H9 (cell line): ENCODE measurements at regions not wholly inside any gene's neighbourhood (a gene's known extent, or its start where the extent isn't known, plus 50 kb on each side); places are given as distances from the start of the nearest gene placed in this dataset.

Experiments
- DNase-seq: peaks from one replicate; pipeline ENCODE4 v3.0.0-alpha.2; 2017
- H2AFZ ChIP-seq: one replicate; pipeline ENCODE4 v1.6.1; 2013; ENCODE audit warnings: mild to moderate bottlenecking, low read length, control low read depth, moderate library complexity
- H2AK5ac ChIP-seq: 2 replicates; pipeline ENCODE4 v1.6.1; 2013; ENCODE audit warnings: low read length, control low read depth, mixed read lengths; ENCODE audit not compliant: insufficient read length
- H2BK120ac ChIP-seq: one replicate; pipeline ENCODE4 v1.6.1; 2013; ENCODE audit warnings: low read depth, mild to moderate bottlenecking, low read length, control low read depth, inconsistent platforms; ENCODE audit not compliant: poor library complexity, severe bottlenecking
- H2BK12ac ChIP-seq: 2 replicates; pipeline ENCODE4 v1.6.1; 2013; ENCODE audit warnings: low read length, control low read depth, mixed read lengths, low read depth; ENCODE audit not compliant: insufficient read length
- H2BK15ac ChIP-seq: 2 replicates; pipeline ENCODE4 v1.6.1; 2013; ENCODE audit warnings: low read depth, low read length, control low read depth
- H2BK20ac ChIP-seq: one replicate; pipeline ENCODE4 v1.6.1; 2013; ENCODE audit warnings: low read depth, mild to moderate bottlenecking, low read length, control low read depth, inconsistent platforms; ENCODE audit not compliant: poor library complexity, severe bottlenecking
- H2BK5ac ChIP-seq: 2 replicates; pipeline ENCODE4 v1.6.1; 2013; ENCODE audit warnings: low read length, control low read depth, mixed read lengths; ENCODE audit not compliant: insufficient read length
- H3K14ac ChIP-seq: 2 replicates; pipeline ENCODE4 v1.6.1; 2013; ENCODE audit warnings: low read length, control low read depth; ENCODE audit not compliant: insufficient read depth
- H3K18ac ChIP-seq: 2 replicates; pipeline ENCODE4 v1.6.1; 2013; ENCODE audit warnings: low read depth, mild to moderate bottlenecking, mixed read lengths, low read length, control low read depth; ENCODE audit not compliant: insufficient read length
- H3K23ac ChIP-seq: 2 replicates; pipeline ENCODE4 v1.6.1; 2013; ENCODE audit warnings: low read length, control low read depth, mixed read lengths, low read depth; ENCODE audit not compliant: insufficient read length
- H3K23me2 ChIP-seq: 2 replicates; pipeline ENCODE4 v1.6.1; 2013; ENCODE audit warnings: low read depth, mild to moderate bottlenecking, mixed read lengths, low read length, control low read depth; ENCODE audit not compliant: insufficient read length, poor library complexity, severe bottlenecking
- H3K27ac ChIP-seq: 2 replicates; pipeline ENCODE4 v1.5.1; 2013; ENCODE audit warnings: low read length, control low read depth, mixed read lengths, low read depth; ENCODE audit not compliant: insufficient read length
- H3K27me3 ChIP-seq: 2 replicates; pipeline ENCODE4 v1.6.1; 2013; ENCODE audit warnings: low read length, control low read depth, inconsistent platforms; ENCODE audit not compliant: insufficient read depth
- H3K4ac ChIP-seq: 2 replicates; pipeline ENCODE4 v1.6.1; 2013; ENCODE audit warnings: low read depth, mild to moderate bottlenecking, control low read depth, inconsistent platforms, low read length, moderate library complexity
- H3K4me1 ChIP-seq: 2 replicates; pipeline ENCODE4 v1.6.1; 2013; ENCODE audit warnings: low read length, control low read depth, inconsistent platforms; ENCODE audit not compliant: insufficient read depth
- H3K4me2 ChIP-seq: 2 replicates; pipeline ENCODE4 v1.6.1; 2013; ENCODE audit warnings: low read length, control low read depth, mixed read lengths; ENCODE audit not compliant: insufficient read length, insufficient read depth
- H3K56ac ChIP-seq: 2 replicates; pipeline ENCODE4 v1.6.1; 2013; ENCODE audit warnings: low read depth, mild to moderate bottlenecking, mixed read lengths, low read length, control low read depth; ENCODE audit not compliant: insufficient read length
- H3K79me1 ChIP-seq: 2 replicates; pipeline ENCODE4 v1.6.1; 2013; ENCODE audit warnings: low read depth, mild to moderate bottlenecking, moderate library complexity, low read length, control low read depth, inconsistent platforms; ENCODE audit not compliant: insufficient read depth, poor library complexity, severe bottlenecking
- H3K79me2 ChIP-seq: 2 replicates; pipeline ENCODE4 v1.6.1; 2013; ENCODE audit warnings: low read length, control low read depth, inconsistent platforms; ENCODE audit not compliant: insufficient read depth
- H3K9ac ChIP-seq: 2 replicates; pipeline ENCODE4 v1.6.1; 2013; ENCODE audit warnings: low read length, control low read depth, mixed read lengths; ENCODE audit not compliant: insufficient read length; ENCODE audit errors: extremely low read depth
- H3K9me3 ChIP-seq: one replicate; pipeline ENCODE4 v1.6.1; 2013; ENCODE audit warnings: low read depth, low read length, inconsistent platforms; ENCODE audit not compliant: control insufficient read depth
- H3T11ph ChIP-seq: one replicate; pipeline ENCODE4 v1.6.1; 2013; ENCODE audit warnings: mild to moderate bottlenecking, low read length, control low read depth, inconsistent platforms
- H4K20me1 ChIP-seq: one replicate; pipeline ENCODE4 v1.6.1; 2013; ENCODE audit not compliant: control insufficient read depth, insufficient read length, insufficient read depth
- H4K5ac ChIP-seq: 2 replicates; pipeline ENCODE4 v1.6.1; 2013; ENCODE audit warnings: low read depth, mild to moderate bottlenecking, mixed read lengths, low read length, control low read depth; ENCODE audit not compliant: insufficient read length
- H4K8ac ChIP-seq: replicated peaks from 2 replicates; pipeline ENCODE4 v1.6.1; 2013; ENCODE audit warnings: low read length, control low read depth, mixed read lengths, low read depth; ENCODE audit not compliant: insufficient read length
- H4K91ac ChIP-seq: 2 replicates; pipeline ENCODE4 v1.6.1; 2013; ENCODE audit warnings: low read depth, mild to moderate bottlenecking, moderate library complexity, mixed read lengths, low read length, control low read depth; ENCODE audit not compliant: insufficient read length
- H3K27ac Mint-ChIP-seq, 3 experiments: 2 replicates in 2 of 3; 3 replicates in 1 of 3; pipeline ENCODE4 v1.8.0; 2020 to 2021; ENCODE audit warnings: mixed read lengths in 3 of 3, mild to moderate bottlenecking in 1 of 3, moderate library complexity in 1 of 3
- H3K27me3 Mint-ChIP-seq: 2 replicates; pipeline ENCODE4 v1.8.0; 2021; ENCODE audit warnings: low read depth, mild to moderate bottlenecking, moderate library complexity, mixed read lengths
- H3K36me3 Mint-ChIP-seq, 3 experiments: 2 replicates in 2 of 3; 3 replicates in 1 of 3; pipeline ENCODE4 v1.8.0; 2020 to 2021; ENCODE audit warnings: low read depth in 3 of 3, mixed read lengths in 3 of 3; ENCODE audit not compliant: insufficient read depth in 1 of 3
- H3K4me1 Mint-ChIP-seq, 2 experiments: 2 replicates each; pipeline ENCODE4 v1.8.0; 2020; ENCODE audit warnings: mixed read lengths in 2 of 2
- H3K4me3 Mint-ChIP-seq, 2 experiments: 2 replicates in 1 of 2; 3 replicates in 1 of 2; pipeline ENCODE4 v1.8.0; 2020 to 2021; ENCODE audit warnings: mild to moderate bottlenecking in 2 of 2, mixed read lengths in 2 of 2, moderate library complexity in 1 of 2
- H3K9me3 Mint-ChIP-seq, 2 experiments: 2 replicates in 1 of 2; 3 replicates in 1 of 2; pipeline ENCODE4 v1.8.0; 2020; ENCODE audit warnings: mild to moderate bottlenecking in 2 of 2, mixed read lengths in 2 of 2, moderate library complexity in 1 of 2
- CTCF ChIP-seq: fragments of 200-600 bp; sonication (generic); conservative IDR thresholded peaks from 3 replicates; pipeline ENCODE4 v1.8.0; 2021; ENCODE audit warnings: antibody characterized with exemption, mild to moderate bottlenecking
- WGBS: extraction: QIAGEN DNeasy Blood & Tissue Kit; methylation state at CpG from one replicate; pipeline ENCODE4 v1.1.7; 2013; ENCODE audit warnings: missing lambda C conversion rate, low lambda C conversion rate, mixed read lengths; ENCODE audit not compliant: insufficient read length; ENCODE audit errors: extremely low coverage; 5-methylcytosine and 5-hydroxymethylcytosine counted together

GRCh38 chr15:100718075-100718980 lies 115.9 kb downstream of the ASB7 start:
- Histone ChIP-seq H3K56ac (no peak overlapping the region), H4K91ac (no peak overlapping the region), H3K27ac (no peak overlapping the region), H2BK5ac (no peak overlapping the region), H2BK120ac (no peak overlapping the region), H2BK20ac (no peak overlapping the region), H3K14ac (no peak overlapping the region; the same call in 1 of the 2 replicates), H3T11ph (no peak overlapping the region), H4K5ac (no peak overlapping the region), H2BK15ac (no peak overlapping the region), H4K8ac (no peak overlapping the region), H4K20me1 (no peaks in the 10 kb centered on the region), H3K9ac (no peak overlapping the region), H3K4me2 (no peak overlapping the region), H3K18ac (no peak overlapping the region), H3K27me3 (no peaks in the 10 kb centered on the region), H2BK12ac (no peak overlapping the region), H3K79me2 (no peaks in the 10 kb centered on the region), H3K23ac (no peak overlapping the region), H3K4me1 (no peaks in the 10 kb centered on the region), H3K23me2 (no peaks in the 10 kb centered on the region), H2AFZ (no peak overlapping the region), H3K4ac (no peak overlapping the region), H2AK5ac (no peak overlapping the region), H3K79me1 (no peaks in the 10 kb centered on the region), H3K9me3 (no peaks in the 10 kb centered on the region)
- TF ChIP-seq CTCF, result no peak
- peak overlapping the region in 1 of 3 experiments; percentile 31; a peak in 2 of 7 replicates for H3K27ac Mint-ChIP-seq
- H3K36me3 Mint-ChIP-seq, result no peaks in the 10 kb centered on the region
- peak; percentile 11 for DNase-seq
- WGBS, result no CpG with 5 or more reads among the region's 22 CpGs
- no peak overlapping the region for H3K4me3 Mint-ChIP-seq
- no peaks in the 10 kb centered on the region; a peak in 2 of 5 replicates for H3K9me3 Mint-ChIP-seq
- peaks cover 0 to 4% of the 10 kb centered on the region in 2 experiments; a peak in 2 of 4 replicates for H3K4me1 Mint-ChIP-seq
- peaks cover 7% of the 10 kb centered on the region for H3K27me3 Mint-ChIP-seq
